Prostate gland (tissue), 2 donors: ENCODE measurements at regions not wholly inside any gene's neighbourhood (a gene's known extent, or its start where the extent isn't known, plus 50 kb on each side); places are given as distances from the start of the nearest gene placed in this dataset.

Experiments
- CTCF ChIP-seq, 4 experiments: fragments of 200-600 bp in 2 of 4; fragments of 450-650 bp in 2 of 4; sonication (generic) in 2 of 4; IDR thresholded peaks; 1 replicate in 3 of 4; 2 replicates in 1 of 4; pipeline ENCODE4 v1.5.1; 2016 to 2019; ENCODE audit warnings: antibody characterized with exemption in 4 of 4, mild to moderate bottlenecking in 2 of 4, moderate library complexity in 2 of 4
- POLR2A ChIP-seq: fragments of 450-650 bp; IDR thresholded peaks from one replicate; pipeline ENCODE4 v1.6.1; 2016; ENCODE audit warnings: antibody characterized with exemption, mild to moderate bottlenecking
- POLR2AphosphoS5 ChIP-seq: sonication (generic); formaldehyde crosslinking; IDR thresholded peaks from one replicate; pipeline ENCODE4 v1.6.1; 2017; ENCODE audit warnings: antibody characterized with exemption

GRCh38 chr13:76153239-76153638 is 517.1 kb downstream of the LMO7 start:
- TF ChIP-seq POLR2A (no peak), POLR2AphosphoS5 (no peak), CTCF (IDR thresholded peaks at IDR 0.05) (no peak)
